Endothelial cell of umbilical vein (primary cell): ENCODE measurements at regions not wholly inside any gene's neighbourhood (a gene's known extent, or its start where the extent isn't known, plus 50 kb on each side); places are given as distances from the start of the nearest gene placed in this dataset.

Source experiments
- BruUV-seq: library from RNA; stranded (reverse); fragments of 400-500 nt; replicated peaks from 2 replicates; lab custom pipeline; 2021; lab: Mats Ljungman, UMichigan
- CTCF ChIA-PET: fragments of 300-600, 350-600 bp; sonication (Branson Sonifier 250); formaldehyde crosslinking; loops from one replicate; lab custom pipeline; 2021; ENCODE audit warnings: antibody characterized with exemption, inconsistent platforms; lab: Charles Lee
- POLR2A ChIA-PET: fragments of 300-600, 350-600 bp; sonication (Branson Sonifier 250); formaldehyde crosslinking; loops from one replicate; lab custom pipeline; 2021; ENCODE audit warnings: antibody characterized with exemption, inconsistent platforms; lab: Charles Lee
- DNase-seq: peaks from one replicate; pipeline ENCODE4 v3.0.0-alpha.2; 2011; ENCODE audit warnings: low read depth, low spot score
- FAIRE-seq: peaks from 2 replicates; lab custom pipeline; 2011; peaks lifted over from hg19 to GRCh38; lab: Jason Lieb, UNC
- H2AFZ ChIP-seq: 2 replicates; pipeline ENCODE4 v1.6.0; 2012; ENCODE audit warnings: low read depth, low read length, control low read depth, inconsistent platforms
- H3K27ac ChIP-seq: 2 replicates; pipeline ENCODE4 v1.5.1; 2011; ENCODE audit warnings: low read depth, mild to moderate bottlenecking, control low read depth, low read length, moderate library complexity; ENCODE audit not compliant: insufficient read depth
- H3K27me3 ChIP-seq, 2 experiments: 2 replicates each; pipeline versions ENCODE4 v1.6.0 to v1.6.1; 2011; ENCODE audit warnings: low read length in 2 of 2, mixed read lengths in 1 of 2; ENCODE audit not compliant: control insufficient read depth in 2 of 2, insufficient read depth in 2 of 2
- H3K36me3 ChIP-seq, 2 experiments: 2 replicates in 1 of 2; 3 replicates in 1 of 2; pipeline ENCODE4 v1.5.1; 2011; ENCODE audit warnings: low read length in 2 of 2, mild to moderate bottlenecking in 1 of 2, moderate library complexity in 1 of 2; ENCODE audit not compliant: control insufficient read depth in 2 of 2, insufficient read depth in 2 of 2; ENCODE audit errors: extremely low read depth in 1 of 2
- H3K4me1 ChIP-seq: 3 replicates; pipeline ENCODE4 v1.5.1; 2011; ENCODE audit warnings: mild to moderate bottlenecking, low read length; ENCODE audit not compliant: control insufficient read depth, insufficient read depth; ENCODE audit errors: extremely low read depth
- H3K4me2 ChIP-seq: 2 replicates; pipeline ENCODE4 v1.6.1; 2011; ENCODE audit warnings: low read length, control low read depth, mixed read lengths; ENCODE audit not compliant: insufficient read depth
- H3K4me3 ChIP-seq, 3 experiments: fragments of 200-600 bp in 1 of 3; sonication (generic), shearing (Covaris generic) in 1 of 3; replicated peaks in 1 of 3; 2 replicates each; pipeline ENCODE4 v1.5.1; 2011 to 2016; ENCODE audit warnings: control low read depth in 3 of 3, low read length in 3 of 3, mild to moderate bottlenecking in 2 of 3, inconsistent platforms in 1 of 3, low read depth in 1 of 3, moderate library complexity in 1 of 3; ENCODE audit not compliant: insufficient read depth in 1 of 3
- H3K79me2 ChIP-seq: 2 replicates; pipeline ENCODE4 v1.6.0; 2012; ENCODE audit warnings: low read length, inconsistent platforms; ENCODE audit not compliant: control insufficient read depth, insufficient read depth
- H3K9ac ChIP-seq: replicated peaks from 2 replicates; pipeline ENCODE3; 2011; ENCODE audit warnings: low read length, control low read depth; ENCODE audit not compliant: insufficient read depth; ENCODE audit errors: extremely low read depth
- H3K9me1 ChIP-seq: replicated peaks from 3 replicates; pipeline ENCODE4 v1.6.0; 2011; ENCODE audit warnings: mild to moderate bottlenecking, low read length; ENCODE audit not compliant: control insufficient read depth, insufficient read depth; ENCODE audit errors: extremely low read depth
- H3K9me3 ChIP-seq: replicated peaks from 2 replicates; pipeline ENCODE4 v1.5.1; 2012; ENCODE audit warnings: low read length, inconsistent platforms; ENCODE audit not compliant: control insufficient read depth, insufficient read depth
- H4K20me1 ChIP-seq: replicated peaks from 2 replicates; pipeline ENCODE3; 2011; ENCODE audit warnings: mild to moderate bottlenecking, low read length; ENCODE audit not compliant: control insufficient read depth, insufficient read depth; ENCODE audit errors: extremely low read depth
- CTCF ChIP-seq, 2 donors: IDR thresholded peaks; 1 replicate in 1 of 2; 2 replicates in 1 of 2; pipeline ENCODE4 v1.5.1; 2011; ENCODE audit warnings: low read length in 2 of 2, mild to moderate bottlenecking in 2 of 2, moderate library complexity in 2 of 2, control low read depth in 1 of 2, inconsistent platforms in 1 of 2, low read depth in 1 of 2; ENCODE audit not compliant: insufficient read depth in 1 of 2; ENCODE audit errors: extremely low read depth in 1 of 2
- EZH2 ChIP-seq: IDR thresholded peaks from 2 replicates; pipeline ENCODE4 v1.6.1; 2012; ENCODE audit warnings: borderline replicate concordance, low read depth, mild to moderate bottlenecking, moderate library complexity, low read length, inconsistent platforms; ENCODE audit not compliant: severe bottlenecking
- FOS ChIP-seq: IDR thresholded peaks from 2 replicates; pipeline ENCODE4 v1.6.1; 2011; ENCODE audit warnings: mild to moderate bottlenecking, low read length, moderate library complexity, borderline replicate concordance; ENCODE audit not compliant: insufficient read depth
- GATA2 ChIP-seq: IDR thresholded peaks from 2 replicates; pipeline ENCODE4 v1.7.0; 2011; ENCODE audit warnings: low read depth, mild to moderate bottlenecking, moderate library complexity, mixed read lengths, low read length; ENCODE audit not compliant: insufficient read length, insufficient read depth
- JUN ChIP-seq: IDR thresholded peaks from 2 replicates; pipeline ENCODE4 v1.6.1; 2011; ENCODE audit warnings: borderline replicate concordance, low read depth; ENCODE audit not compliant: insufficient read length, insufficient read depth
- MAX ChIP-seq: IDR thresholded peaks from 2 replicates; pipeline ENCODE4 v1.6.1; 2011; ENCODE audit not compliant: insufficient read depth, insufficient read length
- MYC ChIP-seq: IDR thresholded peaks from one replicate; pipeline ENCODE4 v1.6.1; 2011; ENCODE audit warnings: mild to moderate bottlenecking, low read depth, low read length
- POLR2A ChIP-seq: IDR thresholded peaks from 2 replicates; pipeline ENCODE4 v1.6.1; 2012; ENCODE audit warnings: low read depth, mild to moderate bottlenecking, control low read depth, low read length
- POLR2AphosphoS5 ChIP-seq: IDR thresholded peaks from 2 replicates; pipeline ENCODE4 v1.6.1; 2012; ENCODE audit warnings: low read depth, mild to moderate bottlenecking, control low read depth, low read length, moderate library complexity; ENCODE audit not compliant: insufficient read depth
- dilution Hi-C: fragments of 300-500 bp; cut with MboI; formaldehyde crosslinking; loops from one replicate; pipeline ENCODE4 v1.15.0; 2019; ENCODE audit warnings: low sequenced_read_pairs; ENCODE audit not compliant: extremely low pct_ligation_motif_present
- intact Hi-C: fragments of 100-400 bp; cut with micrococcal nuclease; formaldehyde crosslinking; loops from one replicate; pipeline ENCODE4 v1.10.0; 2022

GRCh38 chr11:70743941-70744351 lies 345.6 kb downstream of the CTTN start:
- H3K36me3 ChIP-seq = no peaks in the 10 kb centered on the region
- CTCF ChIA-PET = no interaction called here

More at GRCh38 chr11:70743941-70744351, 345.6 kb downstream of the CTTN start:
- Histone ChIP-seq H3K27me3 (no peaks in the 10 kb centered on the region), H3K27ac (no peak overlapping the region), H3K9ac (no peak overlapping the region), H2AFZ (no peak overlapping the region), H3K9me3 (peaks cover 2% of the 10 kb centered on the region), H3K4me1 (no peaks in the 10 kb centered on the region), H3K4me3 (no peak overlapping the region), H3K79me2 (no peaks in the 10 kb centered on the region), H3K9me1 (no peaks in the 10 kb centered on the region), H3K4me2 (no peak overlapping the region), H4K20me1 (no peaks in the 10 kb centered on the region)
- FAIRE-seq (no peak), DNase-seq (no peak)
- dilution Hi-C loops (no loop called here), intact Hi-C loops (no loop called here)
- POLR2A ChIA-PET = no interaction called here
- TF ChIP-seq MAX (no peak), CTCF (IDR thresholded peaks at IDR 0.05; ENCODE audit: extremely low read depth in 1 of 2, insufficient read depth in 1 of 2, low read depth in 1 of 2, low read length in 2 of 2) (no peak), MYC (no peak), POLR2A (no peak), JUN (no peak), EZH2 (no peak), GATA2 (no peak), FOS (no peak), POLR2AphosphoS5 (no peak)
- BruUV-seq = no TSS peak
